Activated CD4-positive, alpha-beta T cell treated with anti-CD3 and anti-CD28 coated beads, Interleukin-2, amount 10 ng/mL, durations not matched to agents 7 days and 5 days (primary cell): ENCODE measurements at regions not wholly inside any gene's neighbourhood (a gene's known extent, or its start where the extent isn't known, plus 50 kb on each side); places are given as distances from the start of the nearest gene placed in this dataset.

Experiments
- CTCF ChIA-PET: fragments of 350-600 bp; sonication (Branson Sonifier 250); formaldehyde crosslinking; loops from one replicate; lab custom pipeline; 2021; ENCODE audit warnings: antibody characterized with exemption; lab: Charles Lee
- POLR2A ChIA-PET: fragments of 350-600 bp; sonication (Branson Sonifier 250); formaldehyde crosslinking; loops from one replicate; lab custom pipeline; 2021; ENCODE audit warnings: antibody characterized with exemption; lab: Charles Lee
- DNase-seq: peaks from one replicate; pipeline ENCODE4 v3.0.0-alpha.2; 2020
- H3K27ac Mint-ChIP-seq: one replicate; pipeline ENCODE4 v1.8.0; 2021; ENCODE audit warnings: mild to moderate bottlenecking, moderate library complexity, mixed read lengths
- H3K27me3 Mint-ChIP-seq: one replicate; pipeline ENCODE4 v1.8.0; 2021; ENCODE audit warnings: mixed read lengths
- H3K36me3 Mint-ChIP-seq: one replicate; pipeline ENCODE4 v1.8.0; 2021; ENCODE audit warnings: low read depth, mixed read lengths
- H3K4me1 Mint-ChIP-seq: one replicate; pipeline ENCODE4 v1.8.0; 2021; ENCODE audit warnings: mixed read lengths
- H3K4me3 Mint-ChIP-seq: one replicate; pipeline ENCODE4 v1.8.0; 2021; ENCODE audit warnings: mild to moderate bottlenecking, moderate library complexity, mixed read lengths
- H3K9me3 Mint-ChIP-seq: one replicate; pipeline ENCODE4 v1.8.0; 2021; ENCODE audit warnings: mixed read lengths

- H3K4me1 Mint-ChIP-seq = no peaks in the 10 kb centered on the region
- H3K4me3 Mint-ChIP-seq = no peak overlapping the region
- DNase-seq = no peak
- H3K36me3 Mint-ChIP-seq = no peaks in the 10 kb centered on the region
- ChIA-PET CTCF (no interaction called here), POLR2A (no interaction called here)
- H3K27ac Mint-ChIP-seq = no peak overlapping the region
- no peaks in the 10 kb centered on the region for H3K9me3 Mint-ChIP-seq
- H3K27me3 Mint-ChIP-seq = no peaks in the 10 kb centered on the region
Observed at GRCh38 chr3:74491874-74492273, 122.6 kb downstream of the CNTN3 start.

DNA sequence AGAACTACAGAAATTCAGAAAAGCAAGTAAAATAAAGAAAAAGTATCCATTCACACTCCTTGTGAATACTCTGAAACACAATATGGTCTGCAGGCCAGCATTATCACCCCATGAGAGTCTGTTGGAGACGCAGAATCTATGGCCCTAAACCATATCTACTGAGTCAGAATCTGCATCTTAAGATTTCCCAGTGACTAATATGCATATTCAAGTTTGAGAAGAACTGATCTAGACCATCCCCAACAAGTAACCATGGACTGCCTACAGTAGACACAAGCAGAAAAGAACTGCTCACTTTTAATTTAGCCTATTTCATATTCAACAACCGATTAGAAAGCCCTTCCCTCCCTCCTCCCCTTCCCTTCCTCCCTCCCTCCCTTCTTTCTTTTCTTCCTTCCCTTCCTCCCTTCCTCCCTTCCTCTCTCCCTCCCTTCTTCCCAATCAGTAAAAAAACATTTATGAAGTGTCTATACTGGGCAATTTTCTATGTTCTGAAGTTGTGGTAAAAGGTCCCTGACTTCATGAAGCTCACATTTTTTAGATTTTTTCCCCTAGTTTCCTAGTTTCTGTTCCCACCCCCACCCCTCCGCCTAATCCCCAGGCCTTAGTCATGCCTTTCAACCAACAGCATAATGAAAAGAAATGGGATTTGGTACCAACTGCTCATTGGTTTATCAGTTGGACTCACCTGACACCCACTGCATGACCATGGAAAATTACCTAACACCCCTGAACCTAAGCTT lies 125.2 kb downstream of the CNTN3 start:
- Mint-ChIP-seq H3K4me1 (no peaks in the 10 kb centered on the region), H3K27ac (no peak overlapping the region), H3K9me3 (no peaks in the 10 kb centered on the region), H3K4me3 (no peak overlapping the region), H3K27me3 (no peaks in the 10 kb centered on the region), H3K36me3 (no peaks in the 10 kb centered on the region)
- ChIA-PET POLR2A (no interaction called here), CTCF (no interaction called here)
- no peak for DNase-seq

DNA sequence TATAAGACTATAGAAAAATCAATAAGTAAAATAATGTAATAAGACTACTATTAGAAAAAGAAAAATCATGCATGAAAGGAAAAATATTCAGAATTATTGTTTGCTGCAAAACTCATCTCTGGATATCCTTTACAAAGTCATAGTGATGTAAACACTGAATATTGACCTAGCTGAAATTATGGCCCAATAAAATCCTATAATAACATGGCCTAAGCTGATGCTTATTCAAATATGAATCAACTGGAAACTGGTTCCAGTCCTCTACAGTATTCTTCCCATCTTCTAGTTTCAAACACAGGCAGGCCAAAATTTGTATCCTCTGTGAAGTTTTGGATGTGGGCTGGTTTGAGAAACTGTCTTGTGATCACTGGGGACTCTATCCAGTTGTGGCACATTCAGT lies 134.5 kb downstream of the CNTN3 start:
- Mint-ChIP-seq H3K9me3 (peaks cover 10% of the 10 kb centered on the region), H3K27me3 (no peaks in the 10 kb centered on the region), H3K4me3 (no peak overlapping the region), H3K36me3 (no peaks in the 10 kb centered on the region), H3K4me1 (no peaks in the 10 kb centered on the region), H3K27ac (no peak overlapping the region)
- DNase-seq = no peak
- POLR2A ChIA-PET = no interaction called here
- CTCF ChIA-PET = no interaction called here

GRCh38 chr3:74470313-74470712 lies 144.1 kb downstream of the CNTN3 start:
- H3K36me3 Mint-ChIP-seq = no peaks in the 10 kb centered on the region
- no peaks in the 10 kb centered on the region for H3K4me1 Mint-ChIP-seq
- POLR2A ChIA-PET = no interaction called here
- H3K9me3 Mint-ChIP-seq = peaks cover 5% of the 10 kb centered on the region
- H3K27ac Mint-ChIP-seq = no peak overlapping the region
- CTCF ChIA-PET = no interaction called here
- DNase-seq = no peak
- H3K27me3 Mint-ChIP-seq = no peaks in the 10 kb centered on the region
- no peak overlapping the region for H3K4me3 Mint-ChIP-seq

GRCh38 chr3:74469713-74470112 lies 144.7 kb downstream of the CNTN3 start:
- peaks cover 5% of the 10 kb centered on the region for H3K9me3 Mint-ChIP-seq
- H3K4me1 Mint-ChIP-seq = no peaks in the 10 kb centered on the region
- H3K36me3 Mint-ChIP-seq = no peaks in the 10 kb centered on the region
- POLR2A ChIA-PET = no interaction called here
- CTCF ChIA-PET = no interaction called here
- H3K27me3 Mint-ChIP-seq = no peaks in the 10 kb centered on the region
- no peak overlapping the region for H3K27ac Mint-ChIP-seq
- no peak overlapping the region for H3K4me3 Mint-ChIP-seq
- DNase-seq = no peak

DNA sequence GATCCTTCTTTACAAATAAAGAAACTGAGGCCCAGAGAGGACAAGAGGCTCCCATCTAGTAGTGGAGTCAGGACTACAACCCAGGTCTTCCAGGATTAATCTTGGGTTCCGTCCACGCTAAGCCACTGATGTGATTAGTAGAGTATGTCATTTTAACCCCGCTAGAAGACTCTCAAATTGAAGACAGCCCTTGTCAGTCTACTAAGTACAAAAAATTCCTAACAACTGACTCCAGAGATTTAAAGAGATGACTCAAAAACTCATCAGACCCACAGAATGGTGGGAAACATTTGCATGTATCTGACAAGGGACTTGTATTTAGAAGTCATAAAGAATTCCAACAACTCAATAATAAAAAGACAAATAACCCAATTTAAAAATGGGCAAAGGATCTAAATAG lies 145.3 kb downstream of the CNTN3 start:
- no peaks in the 10 kb centered on the region for H3K36me3 Mint-ChIP-seq
- POLR2A ChIA-PET = no interaction called here
- no peak overlapping the region for H3K4me3 Mint-ChIP-seq
- no peaks in the 10 kb centered on the region for H3K27me3 Mint-ChIP-seq
- no peak for DNase-seq
- peaks cover 5% of the 10 kb centered on the region for H3K9me3 Mint-ChIP-seq
- no peak overlapping the region for H3K27ac Mint-ChIP-seq
- CTCF ChIA-PET = no interaction called here
- H3K4me1 Mint-ChIP-seq = no peaks in the 10 kb centered on the region

- H3K27ac Mint-ChIP-seq = no peak overlapping the region
- ChIA-PET CTCF (no interaction called here), POLR2A (no interaction called here)
- no peaks in the 10 kb centered on the region for H3K27me3 Mint-ChIP-seq
- no peak overlapping the region for H3K4me3 Mint-ChIP-seq
- DNase-seq = no peak
- no peaks in the 10 kb centered on the region for H3K36me3 Mint-ChIP-seq
- no peaks in the 10 kb centered on the region for H3K4me1 Mint-ChIP-seq
- H3K9me3 Mint-ChIP-seq = peaks cover 6% of the 10 kb centered on the region
Observed at GRCh38 chr3:74465715-74466410, 148.6 kb downstream of the CNTN3 start.

DNA sequence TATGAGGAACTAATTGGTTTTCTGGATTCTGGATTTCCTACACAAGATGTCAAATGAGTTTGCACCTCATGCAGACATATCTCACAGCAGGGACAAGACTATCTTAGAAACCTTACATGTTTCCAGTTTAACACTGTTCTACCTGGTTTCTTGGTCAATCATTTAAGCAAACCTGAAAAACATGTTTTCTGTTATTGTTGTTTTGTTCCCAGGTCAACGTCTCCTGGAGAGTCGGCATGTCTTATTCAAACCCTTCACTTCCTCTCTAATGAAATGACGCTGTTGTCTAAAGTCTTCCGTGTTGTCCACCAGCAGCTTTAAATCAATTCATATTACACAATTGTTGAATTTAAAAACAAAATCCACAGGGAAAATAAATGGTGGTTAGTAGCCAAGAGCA lies 150.9 kb downstream of the CNTN3 start:
- Mint-ChIP-seq H3K4me3 (no peak overlapping the region), H3K36me3 (no peaks in the 10 kb centered on the region), H3K27ac (no peak overlapping the region), H3K27me3 (no peaks in the 10 kb centered on the region), H3K9me3 (peaks cover 4% of the 10 kb centered on the region), H3K4me1 (no peaks in the 10 kb centered on the region)
- ChIA-PET CTCF (no interaction called here), POLR2A (no interaction called here)
- DNase-seq = no peak

DNA sequence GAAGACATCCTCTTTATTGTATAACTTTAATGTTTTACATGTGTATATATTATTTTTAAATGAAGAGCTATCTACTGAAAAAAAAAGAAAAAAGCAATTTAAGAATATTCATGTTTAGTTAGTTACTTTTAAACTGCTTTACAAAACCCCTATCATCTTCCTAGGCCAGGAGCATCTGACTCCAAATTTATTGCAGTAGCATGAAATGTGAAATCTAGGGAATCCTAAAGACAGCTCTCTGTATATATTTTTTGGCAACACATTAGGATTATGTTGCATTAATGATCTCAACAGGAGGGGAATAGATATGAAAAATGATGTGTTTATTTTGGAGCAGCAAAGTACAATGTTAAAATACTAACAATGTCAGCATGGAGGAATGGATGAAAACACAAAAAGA lies 158.3 kb downstream of the CNTN3 start:
- POLR2A ChIA-PET = no interaction called here
- H3K27ac Mint-ChIP-seq = no peak overlapping the region
- H3K4me1 Mint-ChIP-seq = no peaks in the 10 kb centered on the region
- no peaks in the 10 kb centered on the region for H3K9me3 Mint-ChIP-seq
- no peak overlapping the region for H3K4me3 Mint-ChIP-seq
- no peak for DNase-seq
- no peaks in the 10 kb centered on the region for H3K36me3 Mint-ChIP-seq
- CTCF ChIA-PET = no interaction called here
- no peaks in the 10 kb centered on the region for H3K27me3 Mint-ChIP-seq

- no peaks in the 10 kb centered on the region for H3K27me3 Mint-ChIP-seq
- H3K4me3 Mint-ChIP-seq = no peak overlapping the region
- ChIA-PET CTCF (no interaction called here), POLR2A (no interaction called here)
- no peaks in the 10 kb centered on the region for H3K36me3 Mint-ChIP-seq
- no peak for DNase-seq
- H3K4me1 Mint-ChIP-seq = no peaks in the 10 kb centered on the region
- no peak overlapping the region for H3K27ac Mint-ChIP-seq
- no peaks in the 10 kb centered on the region for H3K9me3 Mint-ChIP-seq
Observed at GRCh38 chr3:74447221-74447620, 167.2 kb downstream of the CNTN3 start.

DNA sequence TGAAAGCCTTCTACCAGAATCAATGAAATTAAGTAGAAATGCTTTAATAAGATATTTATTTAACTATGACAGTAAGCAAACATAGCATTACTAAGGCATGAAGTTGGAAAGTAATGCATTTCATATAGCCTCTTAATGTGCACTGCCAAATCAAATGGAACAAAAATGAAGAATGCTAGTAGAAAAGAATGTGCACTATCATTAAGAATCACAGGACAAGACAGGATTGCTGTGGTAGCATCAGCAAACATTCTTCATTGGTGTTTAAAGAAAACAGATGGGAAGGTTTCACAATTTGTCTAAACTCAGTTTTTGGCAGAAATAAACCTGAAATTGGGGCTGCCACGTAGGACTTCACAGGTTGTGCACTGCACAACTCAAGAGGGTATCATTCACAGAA lies 168.9 kb downstream of the CNTN3 start:
- Mint-ChIP-seq H3K4me1 (no peaks in the 10 kb centered on the region), H3K9me3 (no peaks in the 10 kb centered on the region), H3K27me3 (no peaks in the 10 kb centered on the region), H3K27ac (no peak overlapping the region), H3K36me3 (no peaks in the 10 kb centered on the region), H3K4me3 (no peak overlapping the region)
- no peak for DNase-seq
- POLR2A ChIA-PET = no interaction called here
- CTCF ChIA-PET = no interaction called here

DNA sequence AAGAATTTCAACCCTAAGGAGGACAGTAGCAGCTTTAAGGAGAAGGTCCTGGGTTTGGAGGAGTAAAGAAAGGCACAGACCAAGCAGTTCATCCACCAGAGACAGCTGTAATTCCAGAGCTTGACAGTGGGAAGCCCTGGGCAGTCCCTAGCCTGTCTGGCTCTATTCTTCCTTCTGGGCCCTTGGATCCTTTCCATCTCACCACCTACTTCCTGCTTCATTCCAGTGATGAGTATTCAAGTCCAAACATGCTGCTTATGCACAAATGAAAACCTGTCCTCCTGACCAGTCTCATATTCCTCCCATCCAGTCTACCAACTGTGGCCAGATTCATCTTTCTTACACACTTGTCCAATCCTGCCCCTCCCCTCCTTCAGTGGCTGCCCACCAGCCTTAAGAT lies 171.4 kb downstream of the CNTN3 start:
- Mint-ChIP-seq H3K27ac (no peak overlapping the region), H3K9me3 (no peaks in the 10 kb centered on the region), H3K4me3 (no peak overlapping the region), H3K36me3 (no peaks in the 10 kb centered on the region), H3K27me3 (no peaks in the 10 kb centered on the region), H3K4me1 (no peaks in the 10 kb centered on the region)
- DNase-seq = no peak
- ChIA-PET CTCF (no interaction called here), POLR2A (no interaction called here)

DNA sequence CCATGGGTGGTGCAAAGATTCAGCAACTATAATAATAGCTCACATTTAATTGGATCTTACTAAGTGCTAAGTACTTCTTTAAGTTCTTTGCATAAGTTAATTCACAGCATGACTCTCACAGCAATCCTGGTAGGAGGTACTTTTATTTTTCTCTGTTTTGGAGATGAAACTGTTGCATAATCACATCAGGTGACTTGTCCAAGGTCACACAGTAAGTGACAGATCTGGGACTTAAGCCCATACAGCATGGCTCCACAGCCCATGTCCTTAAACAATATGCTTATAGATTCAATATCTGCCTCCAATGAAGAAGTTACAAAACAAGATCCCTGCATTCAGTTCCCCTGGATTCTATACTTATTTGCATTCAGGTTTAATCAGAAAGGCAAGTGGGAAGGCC lies 171.8 kb downstream of the CNTN3 start:
- H3K27me3 Mint-ChIP-seq = no peaks in the 10 kb centered on the region
- no peaks in the 10 kb centered on the region for H3K9me3 Mint-ChIP-seq
- POLR2A ChIA-PET = no interaction called here
- CTCF ChIA-PET = no interaction called here
- no peak overlapping the region for H3K27ac Mint-ChIP-seq
- DNase-seq = no peak
- no peaks in the 10 kb centered on the region for H3K36me3 Mint-ChIP-seq
- H3K4me1 Mint-ChIP-seq = no peaks in the 10 kb centered on the region
- H3K4me3 Mint-ChIP-seq = no peak overlapping the region

DNA sequence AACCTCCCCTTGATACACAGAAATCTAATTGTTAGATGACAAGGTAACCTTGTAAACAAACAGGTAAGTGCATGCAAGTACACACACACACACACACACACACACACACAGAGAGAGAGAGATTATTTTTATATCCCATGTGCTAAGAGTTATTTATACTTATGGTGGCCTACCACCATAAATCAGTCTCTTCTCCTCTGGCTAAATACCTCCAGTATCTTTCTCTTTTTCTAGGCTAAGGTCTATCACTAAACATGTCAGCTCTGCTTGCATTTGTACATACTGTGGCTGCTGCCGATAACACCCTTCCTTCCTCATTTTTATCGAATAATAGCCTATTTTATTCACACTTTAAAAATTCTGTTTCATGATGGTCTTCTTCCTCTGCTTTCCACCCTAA lies 172.4 kb downstream of the CNTN3 start:
- DNase-seq = no peak
- ChIA-PET CTCF (no interaction called here), POLR2A (no interaction called here)
- Mint-ChIP-seq H3K4me3 (no peak overlapping the region), H3K9me3 (no peaks in the 10 kb centered on the region), H3K27ac (no peak overlapping the region), H3K36me3 (no peaks in the 10 kb centered on the region), H3K27me3 (no peaks in the 10 kb centered on the region), H3K4me1 (no peaks in the 10 kb centered on the region)
